OCI-LY3 (cell line): ENCODE measurements at regions not wholly inside any gene's neighbourhood (a gene's known extent, or its start where the extent isn't known, plus 50 kb on each side); places are given as distances from the start of the nearest gene placed in this dataset.
"Not testable (repeated sequence)": the region's sequence is repeated elsewhere in the genome, so short reads cannot be mapped to it uniquely, and the experiment has no call there.

Experiments used
- H2AFZ ChIP-seq: fragments of 200-600, 300-600 bp; shearing (Covaris generic); 2 replicates; pipeline ENCODE4 v1.6.0; 2014; ENCODE audit warnings: antibody characterized with exemption, low read depth, low read length
- H3K27ac ChIP-seq: fragments of 200-600, 300-600 bp; sonication (generic); 2 replicates; pipeline ENCODE4 v1.5.1; 2014; ENCODE audit warnings: mild to moderate bottlenecking, low read length, moderate library complexity, mixed read lengths
- H3K27me3 ChIP-seq: fragments of 200-600, 300-600 bp; sonication (generic); 2 replicates; pipeline ENCODE4 v1.6.1; 2014; ENCODE audit warnings: low read depth, low read length, mixed read lengths
- H3K36me3 ChIP-seq: fragments of 200-600, 300-600 bp; sonication (generic); replicated peaks from 2 replicates; pipeline ENCODE3; 2014; ENCODE audit warnings: low read depth, low read length, mixed read lengths
- H3K4me1 ChIP-seq: fragments of 300-600, 200-600 bp; sonication (generic); 2 replicates; pipeline ENCODE4 v1.6.1; 2014; ENCODE audit warnings: low read length, mixed read lengths
- H3K4me2 ChIP-seq: fragments of 200-600, 300-600 bp; sonication (generic); 2 replicates; pipeline ENCODE4 v1.6.1; 2014; ENCODE audit warnings: low read length, mixed read lengths
- H3K4me3 ChIP-seq: fragments of 300-600, 200-600 bp; sonication (generic); 2 replicates; pipeline ENCODE4 v1.5.1; 2014; ENCODE audit warnings: antibody characterized with exemption, mild to moderate bottlenecking, low read length, moderate library complexity
- H3K79me2 ChIP-seq: fragments of 300-600, 200-600 bp; shearing (Covaris generic); 2 replicates; pipeline ENCODE4 v1.6.1; 2014; ENCODE audit warnings: mild to moderate bottlenecking, low read length, mixed read lengths
- H3K9ac ChIP-seq: fragments of 300-600, 200-600 bp; shearing (Covaris generic); 2 replicates; pipeline ENCODE4 v1.6.0; 2014; ENCODE audit warnings: mild to moderate bottlenecking, low read length, moderate library complexity
- H3K9me3 ChIP-seq: fragments of 200-600, 300-600 bp; shearing (Covaris generic); 2 replicates; pipeline ENCODE4 v1.6.1; 2014; ENCODE audit warnings: low read length, mixed read lengths; ENCODE audit not compliant: insufficient read depth
- H4K20me1 ChIP-seq: fragments of 200-600, 300-600 bp; sonication (generic); 2 replicates; pipeline ENCODE4 v1.6.1; 2016; ENCODE audit warnings: low read length, mixed read lengths; ENCODE audit not compliant: insufficient read depth
- EZH2phosphoT487 ChIP-seq: fragments of 200-600 bp; shearing (Covaris generic); IDR thresholded peaks from 2 replicates; pipeline ENCODE4 v1.6.1; 2018; ENCODE audit warnings: antibody characterized with exemption, mixed run types, low read depth
- TF ChIP-seq, protein P1 (sequence below): fragments of 200-600, 300-600 bp; sonication (generic); IDR thresholded peaks from 2 replicates; pipeline ENCODE4 v1.5.1; 2014; ENCODE audit warnings: antibody characterized with exemption, low read length, low read depth

DNA sequence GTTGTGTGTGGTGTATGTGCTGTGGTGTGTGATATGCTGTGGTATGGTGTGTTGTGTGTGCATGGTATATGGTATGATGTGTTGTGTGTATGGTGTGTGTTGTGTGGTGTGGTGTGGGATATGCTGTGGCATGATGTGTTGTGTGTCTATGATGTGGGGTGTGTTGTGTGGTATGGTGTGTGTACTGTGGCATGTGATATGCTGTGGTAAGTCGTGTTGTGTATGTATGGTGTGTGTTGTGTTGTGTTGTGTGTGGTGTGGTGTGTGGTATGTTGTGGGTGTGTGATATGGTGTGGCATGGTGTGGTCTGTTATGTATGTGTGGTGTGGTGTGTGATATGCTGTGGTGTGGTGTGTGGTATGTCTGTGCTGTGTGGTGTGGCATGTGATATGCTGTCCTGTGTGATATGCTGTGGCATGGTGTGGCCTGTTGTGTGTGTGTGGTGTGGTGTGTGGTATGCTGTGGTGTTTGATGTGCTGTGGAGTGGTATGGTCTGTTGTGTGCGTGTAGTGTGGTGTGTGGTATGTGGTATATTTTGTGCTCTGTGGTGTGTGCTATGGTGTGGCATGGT lies 318.0 kb downstream of the PTPRU start:
- Histone ChIP-seq H3K27ac (no peak overlapping the region), H3K4me3 (no peak overlapping the region), H3K4me2 (no peak overlapping the region), H3K9me3 (no peaks in the 10 kb centered on the region), H3K27me3 (no peaks in the 10 kb centered on the region), H3K79me2 (no peaks in the 10 kb centered on the region), H3K36me3 (no peaks in the 10 kb centered on the region), H4K20me1 (no peaks in the 10 kb centered on the region), H3K4me1 (no peaks in the 10 kb centered on the region), H2AFZ (no peak overlapping the region), H3K9ac (no peak overlapping the region)
- TF ChIP-seq, protein P1, sequence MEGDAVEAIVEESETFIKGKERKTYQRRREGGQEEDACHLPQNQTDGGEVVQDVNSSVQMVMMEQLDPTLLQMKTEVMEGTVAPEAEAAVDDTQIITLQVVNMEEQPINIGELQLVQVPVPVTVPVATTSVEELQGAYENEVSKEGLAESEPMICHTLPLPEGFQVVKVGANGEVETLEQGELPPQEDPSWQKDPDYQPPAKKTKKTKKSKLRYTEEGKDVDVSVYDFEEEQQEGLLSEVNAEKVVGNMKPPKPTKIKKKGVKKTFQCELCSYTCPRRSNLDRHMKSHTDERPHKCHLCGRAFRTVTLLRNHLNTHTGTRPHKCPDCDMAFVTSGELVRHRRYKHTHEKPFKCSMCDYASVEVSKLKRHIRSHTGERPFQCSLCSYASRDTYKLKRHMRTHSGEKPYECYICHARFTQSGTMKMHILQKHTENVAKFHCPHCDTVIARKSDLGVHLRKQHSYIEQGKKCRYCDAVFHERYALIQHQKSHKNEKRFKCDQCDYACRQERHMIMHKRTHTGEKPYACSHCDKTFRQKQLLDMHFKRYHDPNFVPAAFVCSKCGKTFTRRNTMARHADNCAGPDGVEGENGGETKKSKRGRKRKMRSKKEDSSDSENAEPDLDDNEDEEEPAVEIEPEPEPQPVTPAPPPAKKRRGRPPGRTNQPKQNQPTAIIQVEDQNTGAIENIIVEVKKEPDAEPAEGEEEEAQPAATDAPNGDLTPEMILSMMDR, result no peak
- TF ChIP-seq EZH2phosphoT487, result no peak

DNA sequence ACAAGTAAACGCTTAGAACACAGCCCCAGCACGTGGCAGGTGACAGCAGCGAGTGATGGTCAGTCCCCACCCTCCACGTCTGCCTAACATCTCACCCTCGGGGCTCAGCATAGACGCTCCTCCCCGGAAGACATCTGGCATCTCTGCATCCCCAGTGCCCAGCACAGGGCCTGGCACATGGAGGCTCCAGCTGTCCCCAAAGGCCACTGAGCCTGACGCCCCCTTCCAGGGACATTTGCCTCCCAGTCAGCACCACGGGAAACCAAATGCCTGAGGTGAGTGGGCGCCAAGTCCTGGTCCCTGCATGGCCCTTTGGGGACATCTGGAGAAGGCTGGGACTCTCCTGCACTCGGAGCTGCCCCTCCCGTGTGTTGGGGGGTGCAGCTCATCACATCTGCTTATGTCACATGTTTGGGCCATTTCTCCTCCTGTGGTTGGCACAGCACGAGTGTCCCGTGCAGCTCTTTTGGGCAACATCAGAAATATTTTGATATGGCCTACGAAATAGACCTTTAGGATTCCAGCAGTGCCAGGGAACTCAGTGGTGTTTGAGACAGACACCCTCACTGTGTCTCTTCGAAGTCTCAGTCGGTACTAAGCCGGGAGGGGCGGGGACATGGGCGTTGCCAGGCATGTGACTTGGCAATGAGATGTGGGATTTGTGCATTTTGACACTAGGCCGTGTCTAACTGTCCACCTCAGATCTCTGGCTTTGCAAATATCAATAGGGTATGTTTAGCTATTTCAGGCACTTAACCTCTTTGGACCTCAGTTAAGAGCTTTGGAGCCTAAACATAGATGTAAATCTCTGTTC lies 315.0 kb downstream of the PTPRU start:
- no peak for TF ChIP-seq EZH2phosphoT487
- TF ChIP-seq, protein P1, result no peak

DNA sequence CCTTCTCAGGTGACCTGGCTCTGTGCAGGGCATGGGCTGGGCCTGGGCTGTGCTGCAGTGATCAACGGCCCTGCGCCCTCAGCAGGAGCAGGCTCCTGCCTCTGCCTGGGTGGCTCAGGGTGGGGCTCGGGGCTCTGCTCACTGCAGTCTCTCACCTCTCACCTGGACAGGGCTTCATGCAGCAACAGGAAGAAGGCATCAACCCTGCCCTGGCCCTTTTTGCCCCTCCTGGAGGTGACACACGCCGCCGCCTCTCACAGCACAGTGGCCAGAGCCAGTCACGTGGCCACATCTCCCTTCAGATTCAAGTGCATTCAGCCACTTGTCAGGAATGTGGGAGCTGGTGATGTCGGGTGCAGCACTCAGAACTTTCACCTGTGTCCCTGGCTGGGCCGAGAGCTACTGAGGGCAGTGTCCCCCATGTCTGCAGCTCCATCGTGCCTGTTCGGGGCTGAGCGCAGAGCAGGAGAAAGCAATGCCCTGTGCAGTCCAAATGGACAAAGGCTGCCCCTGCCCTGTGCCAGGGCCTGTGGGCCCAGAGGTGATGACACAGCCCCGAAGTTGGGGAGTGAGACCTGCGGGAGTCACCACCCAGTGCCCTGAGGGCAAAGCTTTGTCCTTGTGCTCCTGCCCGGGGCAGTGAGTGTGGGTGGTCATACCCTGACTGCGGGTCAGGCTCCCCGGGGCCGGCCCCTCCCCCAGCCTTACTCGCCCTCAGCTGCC lies 314.0 kb downstream of the PTPRU start:
- no peaks in the 10 kb centered on the region for H3K79me2 ChIP-seq
- H3K36me3 ChIP-seq, result no peaks in the 10 kb centered on the region
- H3K4me3 ChIP-seq, result no peak overlapping the region
- TF ChIP-seq EZH2phosphoT487, result no peak
- TF ChIP-seq, protein P1, result no peak
- H3K4me1 ChIP-seq, result no peaks in the 10 kb centered on the region
- no peak overlapping the region for H3K4me2 ChIP-seq
- H3K9me3 ChIP-seq, result no peaks in the 10 kb centered on the region
- H2AFZ ChIP-seq, result no peak overlapping the region
- H3K9ac ChIP-seq, result no peak overlapping the region
- H3K27me3 ChIP-seq, result no peaks in the 10 kb centered on the region
- no peaks in the 10 kb centered on the region for H4K20me1 ChIP-seq
- H3K27ac ChIP-seq, result no peak overlapping the region

More for the DNA sequence above, 315.0 kb downstream of the PTPRU start:
- no peaks in the 10 kb centered on the region for H3K4me1 ChIP-seq
- no peak overlapping the region for H3K27ac ChIP-seq
- H3K4me3 ChIP-seq, result no peak overlapping the region
- H2AFZ ChIP-seq, result no peak overlapping the region
- no peaks in the 10 kb centered on the region for H3K36me3 ChIP-seq
- H3K4me2 ChIP-seq, result no peak overlapping the region
- H3K79me2 ChIP-seq, result no peaks in the 10 kb centered on the region
- no peaks in the 10 kb centered on the region for H3K27me3 ChIP-seq
- no peaks in the 10 kb centered on the region for H3K9me3 ChIP-seq
- H3K9ac ChIP-seq, result no peak overlapping the region
- no peaks in the 10 kb centered on the region for H4K20me1 ChIP-seq

DNA sequence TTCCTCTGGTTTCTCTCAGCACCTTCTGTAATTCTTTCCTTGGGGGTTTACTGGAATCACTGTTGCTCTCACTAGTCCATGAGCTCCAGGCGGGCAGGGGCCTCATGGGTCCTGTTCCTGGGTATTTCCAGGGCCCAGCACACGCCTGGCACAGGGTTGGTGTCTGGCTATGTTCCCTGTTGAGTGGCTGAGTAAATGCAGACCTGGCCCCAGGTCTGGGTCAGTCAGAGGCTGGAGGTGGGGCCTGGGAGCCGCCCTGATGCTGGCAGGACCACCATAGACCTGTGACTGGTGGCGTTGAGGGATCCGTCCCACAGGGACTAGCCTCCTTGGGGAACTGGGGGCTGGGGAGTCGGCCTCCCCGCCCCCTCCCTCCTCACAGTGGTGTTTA lies 313.4 kb downstream of the PTPRU start:
- not testable (repeated sequence) for H3K9me3 ChIP-seq, H3K4me2 ChIP-seq, H3K4me3 ChIP-seq, H3K79me2 ChIP-seq, H3K27ac ChIP-seq, H4K20me1 ChIP-seq, H3K4me1 ChIP-seq, H3K27me3 ChIP-seq, H3K9ac ChIP-seq, H3K36me3 ChIP-seq, H2AFZ ChIP-seq
